ENCODE measurements at regions not wholly inside any gene's neighbourhood (a gene's known extent, or its start where the extent isn't known, plus 50 kb on each side); places are given as distances from the start of the nearest gene placed in this dataset.

- TF ChIP-seq EZH2 (IDR thresholded peaks at IDR 0.05; ENCODE audit: low read length, missing control alignments) (no peak), CTCF (conservative IDR thresholded peaks at IDR 0.05 in 1 of 2, IDR thresholded peaks at IDR 0.05 in 1 of 2; ENCODE audit: low read depth in 1 of 2, low read length in 2 of 2) (no peak)
Measured at GRCh38 chr4:125994430-125994829, 679.7 kb downstream of the FAT4 start.

All from fibroblast of lung (primary cell).